ENCODE measurements at regions not wholly inside any gene's neighbourhood (a gene's known extent, or its start where the extent isn't known, plus 50 kb on each side); places are given as distances from the start of the nearest gene placed in this dataset.

- TF ChIP-seq LEF1 (IDR thresholded peaks at IDR 0.05; ENCODE audit: borderline replicate concordance) = no peak
- TF ChIP-seq FOXM1 (IDR thresholded peaks at IDR 0.05; ENCODE audit: borderline replicate concordance) = no peak
- TF ChIP-seq SP1 (IDR thresholded peaks at IDR 0.05) = no peak
Measured at GRCh38 chr14:100421756-100422470, 98.8 kb downstream of the SLC25A47 start.

Data from HEK293T (cell line).